Upper lobe of right lung (tissue), 1 donor: ENCODE measurements at regions not wholly inside any gene's neighbourhood (a gene's known extent, or its start where the extent isn't known, plus 50 kb on each side); places are given as distances from the start of the nearest gene placed in this dataset.
"Not testable (repeated sequence)": the region's sequence is repeated elsewhere in the genome, so short reads cannot be mapped to it uniquely, and the experiment has no call there.

Source experiments
- ATAC-seq: fragments of 200-7000 bp; cut with Tn5 transposase; one replicate; pipeline ENCODE4 v1.9.1; 2020; ENCODE audit warnings: mild to moderate bottlenecking, moderate library complexity
- DNase-seq: peaks from one replicate; pipeline ENCODE4 v3.0.0-alpha.2; 2020
- H3K27ac ChIP-seq: fragments of 200-600 bp; one replicate; pipeline ENCODE4 v1.8.0; 2022
- H3K27me3 ChIP-seq: fragments of 200-600 bp; one replicate; pipeline ENCODE4 v1.8.0; 2022; ENCODE audit warnings: mild to moderate bottlenecking
- H3K36me3 ChIP-seq: fragments of 200-600 bp; one replicate; pipeline ENCODE4 v1.8.0; 2022
- H3K4me1 ChIP-seq: fragments of 200-600 bp; one replicate; pipeline ENCODE4 v1.8.0; 2022
- H3K4me3 ChIP-seq: fragments of 200-600 bp; one replicate; pipeline ENCODE4 v1.8.0; 2022; ENCODE audit warnings: mild to moderate bottlenecking
- H3K9me3 ChIP-seq: fragments of 200-600 bp; one replicate; pipeline ENCODE4 v1.8.0; 2022
- CTCF ChIP-seq: fragments of 200-600 bp; IDR thresholded peaks from one replicate; pipeline ENCODE4 v1.8.0; 2022; ENCODE audit warnings: antibody characterized with exemption
- intact Hi-C: fragments of 100-400 bp; cut with DNase I; formaldehyde crosslinking; loops from one replicate; pipeline ENCODE4 v1.11.0; 2022
- donor health status: DM: no; HTN: yes; CAD: no; lungs with severe emphysema.

GRCh38 chrX:127207326-127207725 lies 387.8 kb downstream of the PRR32 start:
- Histone ChIP-seq H3K36me3 (no peaks in the 10 kb centered on the region), H3K27ac (no peak overlapping the region), H3K27me3 (no peaks in the 10 kb centered on the region), H3K4me1 (no peaks in the 10 kb centered on the region), H3K9me3 (no peaks in the 10 kb centered on the region), H3K4me3 (no peak overlapping the region)
- DNase-seq (no peak), ATAC-seq (no peak)
- intact Hi-C loops: no loop called here
- no peak for TF ChIP-seq CTCF

GRCh38 chrX:127221821-127222220 lies 402.3 kb downstream of the PRR32 start:
- intact Hi-C loops, H3K4me3 ChIP-seq, H3K27me3 ChIP-seq, H3K27ac ChIP-seq, ATAC-seq, H3K36me3 ChIP-seq, H3K9me3 ChIP-seq, DNase-seq, H3K4me1 ChIP-seq: not testable (repeated sequence)

GRCh38 chrX:127243654-127244053 lies 424.1 kb downstream of the PRR32 start:
- intact Hi-C loops: no loop called here
- no peak for DNase-seq

GRCh38 chrX:127259742-127260141 lies 440.2 kb downstream of the PRR32 start:
- Histone ChIP-seq H3K27ac (no peak overlapping the region), H3K27me3 (no peaks in the 10 kb centered on the region), H3K36me3 (no peaks in the 10 kb centered on the region), H3K4me3 (no peak overlapping the region), H3K4me1 (no peaks in the 10 kb centered on the region), H3K9me3 (no peaks in the 10 kb centered on the region)
- TF ChIP-seq CTCF: no peak
- DNase-seq (no peak), ATAC-seq (no peak)
- intact Hi-C loops: no loop called here

More at GRCh38 chrX:127243654-127244053, 424.1 kb downstream of the PRR32 start:
- no peak for ATAC-seq
- no peak for TF ChIP-seq CTCF
- no peaks in the 10 kb centered on the region for H3K27me3 ChIP-seq
- H3K36me3 ChIP-seq: no peaks in the 10 kb centered on the region
- no peak overlapping the region for H3K4me3 ChIP-seq
- no peaks in the 10 kb centered on the region for H3K9me3 ChIP-seq
- H3K27ac ChIP-seq: no peak overlapping the region
- no peaks in the 10 kb centered on the region for H3K4me1 ChIP-seq

GRCh38 chrX:127276326-127276725 lies 456.8 kb downstream of the PRR32 start:
- H3K27me3 ChIP-seq: no peaks in the 10 kb centered on the region
- no peaks in the 10 kb centered on the region for H3K36me3 ChIP-seq
- ATAC-seq (no peak), DNase-seq (no peak)
- no peak overlapping the region for H3K27ac ChIP-seq
- no peaks in the 10 kb centered on the region for H3K4me1 ChIP-seq
- TF ChIP-seq CTCF: no peak
- H3K4me3 ChIP-seq: no peak overlapping the region
- intact Hi-C loops: no loop called here
- H3K9me3 ChIP-seq: no peaks in the 10 kb centered on the region

- no peaks in the 10 kb centered on the region for H3K9me3 ChIP-seq
- H3K36me3 ChIP-seq: no peaks in the 10 kb centered on the region
- DNase-seq (no peak), ATAC-seq (no peak)
- H3K27ac ChIP-seq: no peak overlapping the region
- H3K4me3 ChIP-seq: no peak overlapping the region
- no peaks in the 10 kb centered on the region for H3K27me3 ChIP-seq
- no peak for TF ChIP-seq CTCF
- H3K4me1 ChIP-seq: no peaks in the 10 kb centered on the region
- intact Hi-C loops: no loop called here
Measured at GRCh38 chrX:127300511-127300910, 481.0 kb downstream of the PRR32 start.
